ENCODE measurements at regions not wholly inside any gene's neighbourhood (a gene's known extent, or its start where the extent isn't known, plus 50 kb on each side); places are given as distances from the start of the nearest gene placed in this dataset.

GRCh38 chr18:25866331-25866730 lies 224.1 kb downstream of the SS18 start:
- DNase-seq, result no peak

GRCh38 chr18:25862881-25863600 lies 227.4 kb downstream of the SS18 start:
- no peak for DNase-seq

GRCh38 chr18:25853691-25854433 lies 236.6 kb downstream of the SS18 start:
- DNase-seq, result no peak

DNA sequence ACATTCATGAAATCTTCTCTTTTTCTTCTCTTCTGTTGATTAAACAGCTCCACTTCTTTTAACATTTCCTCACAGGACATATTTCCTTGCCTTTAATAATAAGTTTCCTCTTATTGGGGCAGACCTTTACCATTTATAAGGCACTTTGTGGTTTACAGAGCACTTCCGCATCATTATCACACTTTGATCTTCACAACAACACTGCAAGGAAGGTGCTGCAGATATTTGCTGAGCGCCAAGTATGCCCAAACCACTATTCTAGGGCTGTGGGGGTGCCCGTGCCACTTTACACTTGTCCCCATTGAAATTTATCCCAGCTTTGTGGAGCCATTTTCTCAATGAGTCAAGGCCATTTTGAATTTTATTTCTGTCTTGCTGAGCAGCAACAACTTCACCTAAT lies 246.6 kb downstream of the SS18 start:
- no peak for DNase-seq

DNA sequence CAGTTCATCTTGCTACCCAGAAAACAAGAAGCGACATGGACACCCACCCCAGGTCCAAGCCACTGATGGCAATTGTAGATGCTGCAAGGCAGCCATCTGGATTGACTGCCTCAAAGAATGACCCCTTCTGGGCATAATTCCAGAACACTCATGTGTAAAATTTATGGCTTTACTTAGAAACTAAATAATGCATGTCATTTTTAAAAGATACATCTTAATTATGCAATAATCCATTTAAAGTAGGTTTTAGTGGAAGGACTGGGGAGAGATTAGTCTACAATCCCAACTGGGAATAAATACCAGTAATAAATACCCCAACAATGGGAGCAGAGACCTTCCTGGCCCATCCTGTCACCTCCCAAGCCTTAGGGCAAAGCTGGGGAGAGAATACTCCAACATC lies 247.7 kb downstream of the SS18 start:
- no peak for DNase-seq

- no peak for DNase-seq
Measured at GRCh38 chr18:25834061-25834460, 256.4 kb downstream of the SS18 start.

DNA sequence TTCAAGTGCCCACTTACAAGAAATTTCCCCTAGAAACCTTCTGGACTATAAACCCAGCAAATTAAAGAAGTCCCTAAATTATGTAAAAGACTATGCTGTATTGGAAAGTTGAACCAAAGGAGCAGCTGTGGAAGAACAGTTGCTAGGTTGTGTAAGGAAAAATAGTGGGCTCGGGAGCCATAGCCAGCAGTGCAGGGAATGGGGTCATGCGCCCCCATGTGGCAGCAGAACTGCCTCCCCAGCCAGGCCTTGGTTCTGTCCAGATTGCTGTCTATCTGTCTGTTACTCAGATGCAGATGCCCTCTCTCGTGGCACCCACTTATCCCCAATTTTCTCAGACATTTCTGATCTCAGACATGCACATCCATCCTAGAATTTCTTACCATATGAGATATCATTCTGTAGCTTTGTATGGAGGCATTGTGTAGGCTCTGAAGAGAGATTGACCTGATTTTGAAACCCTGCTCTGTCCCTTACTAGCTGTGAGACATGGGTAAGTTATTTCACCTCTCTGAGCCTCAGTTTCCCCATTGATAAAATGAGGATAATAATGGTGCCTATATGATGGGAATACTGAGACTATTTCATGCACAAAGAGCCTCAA lies 258.3 kb downstream of the SS18 start:
- peak in 1 of 2 donors; percentile 43 for DNase-seq

DNA sequence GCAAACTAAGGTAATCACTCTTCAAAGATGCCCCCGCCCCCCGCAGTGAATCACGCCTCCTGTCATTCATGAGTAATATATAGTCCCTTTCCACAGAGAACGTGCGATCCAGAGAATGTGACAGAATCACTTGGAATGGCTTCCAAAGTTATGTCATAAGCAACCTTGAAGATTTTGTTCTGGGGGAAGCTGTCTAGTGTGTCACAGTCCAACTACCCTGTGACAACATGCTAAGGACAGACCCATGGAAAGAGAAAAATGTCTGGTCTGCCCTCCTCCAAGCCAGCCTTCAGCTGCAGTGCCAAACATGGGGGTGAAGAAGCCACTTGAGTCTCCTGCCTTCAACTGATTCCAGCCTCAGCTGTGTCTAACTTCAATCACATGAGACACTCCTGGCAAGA lies 259.1 kb downstream of the SS18 start:
- DNase-seq, result no peak

GRCh38 chr18:25830787-25831186 lies 259.6 kb downstream of the SS18 start:
- DNase-seq, result no peak

- DNase-seq, result no peak
Measured at GRCh38 chr18:25827961-25828561, 262.4 kb downstream of the SS18 start.

DNA sequence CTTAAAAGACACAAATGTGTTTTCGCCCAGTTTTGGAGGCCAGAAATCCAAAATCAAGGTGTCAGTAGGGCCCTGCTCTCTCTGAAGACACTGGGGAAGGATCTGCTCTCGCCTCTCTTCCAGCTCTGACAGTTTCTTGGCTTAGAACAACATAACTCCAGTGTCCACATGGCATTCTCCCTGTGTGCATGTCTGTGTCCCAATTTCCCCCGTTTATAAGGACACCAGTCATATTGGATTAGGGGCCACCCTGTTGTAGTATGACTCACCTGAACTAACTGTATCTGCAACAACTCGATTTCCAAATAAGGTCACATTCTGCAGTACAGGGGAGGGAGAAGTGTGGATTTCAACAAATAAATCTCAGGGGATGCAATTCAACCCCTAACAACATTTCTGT lies 263.2 kb downstream of the SS18 start:
- DNase-seq, result no peak

DNA sequence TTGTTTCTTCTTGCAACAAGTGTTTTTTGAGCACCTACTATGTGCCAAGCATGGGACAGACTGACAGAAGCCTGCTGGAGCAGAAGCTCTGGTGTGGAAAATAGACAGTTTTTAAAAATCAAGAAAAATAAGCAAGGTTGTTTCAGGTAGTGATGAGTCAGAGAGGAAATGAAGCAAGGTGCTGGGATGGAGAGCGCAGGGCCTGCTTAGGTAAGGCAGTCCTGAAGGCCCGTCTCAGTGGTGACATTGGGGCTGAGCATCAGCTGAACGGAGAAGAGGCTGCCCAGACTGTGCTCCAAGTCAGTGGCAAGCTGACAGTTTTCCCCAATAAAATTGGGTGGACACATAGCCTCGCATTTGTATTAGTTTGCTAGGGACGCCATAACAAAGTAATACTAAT lies 263.6 kb downstream of the SS18 start:
- DNase-seq, result no peak

- no peak for DNase-seq
Measured at GRCh38 chr18:25825979-25826776, 264.2 kb downstream of the SS18 start.

- no peak for DNase-seq
Measured at GRCh38 chr18:25825056-25825455, 265.4 kb downstream of the SS18 start.

- DNase-seq, result no peak
Measured at GRCh38 chr18:25819746-25820363, 270.6 kb downstream of the SS18 start.

GRCh38 chr18:25818505-25818904 lies 271.9 kb downstream of the SS18 start:
- DNase-seq, result no peak

DNA sequence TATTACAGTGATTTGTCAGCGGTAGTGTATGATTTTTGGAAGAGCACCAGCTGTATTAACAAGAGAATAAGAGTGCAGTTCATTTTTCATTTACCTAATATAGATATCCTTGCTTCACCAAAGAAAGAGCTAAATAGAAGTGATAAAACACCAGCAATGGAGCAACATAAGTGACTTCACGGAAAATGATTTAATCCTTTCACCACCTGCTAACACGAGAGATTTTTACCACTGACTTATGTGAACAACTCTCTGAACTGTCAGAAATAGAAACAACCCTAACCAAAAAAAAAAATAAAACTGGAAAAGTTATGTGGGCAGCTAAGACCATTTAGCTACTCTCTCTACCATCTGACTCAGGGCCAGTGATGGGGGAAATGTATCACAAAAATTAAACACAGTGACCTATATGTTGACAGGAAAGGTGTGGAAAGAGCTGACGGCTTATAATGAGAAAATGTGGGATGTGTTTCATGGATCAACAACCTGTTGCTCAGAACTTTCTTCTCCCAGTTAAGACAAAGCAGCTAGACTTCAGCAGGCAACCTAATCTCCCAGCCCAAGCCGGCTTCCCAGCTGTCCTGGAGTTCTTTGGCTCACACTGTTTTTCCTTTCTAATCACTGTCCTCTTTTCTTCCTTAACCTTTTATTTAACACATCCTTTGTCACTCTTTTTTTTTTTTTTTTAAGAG lies 272.7 kb downstream of the SS18 start:
- no peak for DNase-seq

DNA sequence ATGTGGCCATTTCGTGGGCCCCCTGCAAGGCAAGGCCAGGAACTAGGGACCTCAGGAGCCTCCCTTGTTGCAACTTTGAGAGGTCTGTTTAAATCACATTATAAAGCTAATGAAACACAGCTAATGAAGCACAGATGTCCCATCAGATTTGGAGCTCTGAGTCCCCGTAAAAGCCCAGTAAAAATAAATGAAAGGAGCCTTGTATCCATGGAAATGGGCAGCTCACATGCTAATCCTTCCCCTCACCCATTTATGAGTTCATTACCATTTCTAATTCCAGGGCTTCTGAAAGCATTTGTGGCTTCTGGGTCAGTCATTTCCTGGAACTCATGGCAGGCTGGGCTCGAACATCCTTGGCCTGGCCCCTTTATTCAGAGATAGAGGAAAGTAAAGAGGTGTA lies 274.8 kb downstream of the SS18 start:
- no peak for DNase-seq

DNA sequence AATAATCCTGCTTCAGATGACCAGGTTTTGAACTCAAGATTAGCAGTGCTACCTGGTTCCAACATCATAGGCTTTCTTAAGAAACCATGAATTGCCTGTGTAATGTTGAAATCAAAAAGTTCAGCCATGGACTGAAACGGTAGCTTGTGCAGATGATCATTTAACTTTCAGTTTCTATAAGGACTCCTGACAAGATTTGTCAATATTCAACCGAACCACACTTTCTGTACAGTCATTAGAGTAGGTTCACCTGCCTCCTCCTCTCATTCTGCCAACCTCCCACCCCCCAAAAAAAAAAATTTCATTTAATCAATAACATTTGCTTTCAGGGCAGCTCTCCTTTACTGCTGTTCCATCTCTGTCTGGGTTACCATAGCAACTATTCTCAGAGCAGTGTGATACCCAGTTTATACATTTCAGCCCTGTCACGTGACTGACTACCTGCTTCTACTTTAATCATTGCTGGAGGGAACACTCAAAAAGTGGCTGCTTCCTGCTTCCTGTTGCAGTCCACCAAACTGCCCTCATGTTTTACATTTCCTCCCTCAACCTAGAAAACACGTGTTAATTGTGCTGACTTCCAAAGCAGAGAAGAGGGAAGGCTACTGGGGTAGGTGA lies 275.5 kb downstream of the SS18 start:
- DNase-seq, result no peak

DNA sequence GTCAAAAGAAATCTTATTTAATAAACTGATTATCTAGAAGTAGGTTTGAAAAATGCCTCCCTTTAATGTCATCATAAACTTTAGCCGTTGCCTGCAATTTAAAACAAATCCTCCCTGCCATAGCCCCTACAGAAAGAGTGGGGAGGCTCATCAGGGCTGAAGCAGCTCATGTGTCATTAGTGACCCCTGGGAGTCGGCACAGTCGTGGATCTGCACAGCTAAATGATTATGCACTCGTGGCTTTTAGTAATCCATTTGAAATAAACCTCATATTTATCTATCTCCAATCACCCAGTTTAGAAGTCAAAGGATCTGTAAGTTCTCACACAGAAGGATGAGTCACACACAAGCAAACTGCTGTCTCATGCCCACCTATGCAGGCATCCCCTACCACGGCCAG lies 277.3 kb downstream of the SS18 start:
- DNase-seq, result no peak

GRCh38 chr18:25810736-25811135 lies 279.7 kb downstream of the SS18 start:
- DNase-seq, result no peak
